ENCODE measurements at regions not wholly inside any gene's neighbourhood (a gene's known extent, or its start where the extent isn't known, plus 50 kb on each side); places are given as distances from the start of the nearest gene placed in this dataset.

DNA sequence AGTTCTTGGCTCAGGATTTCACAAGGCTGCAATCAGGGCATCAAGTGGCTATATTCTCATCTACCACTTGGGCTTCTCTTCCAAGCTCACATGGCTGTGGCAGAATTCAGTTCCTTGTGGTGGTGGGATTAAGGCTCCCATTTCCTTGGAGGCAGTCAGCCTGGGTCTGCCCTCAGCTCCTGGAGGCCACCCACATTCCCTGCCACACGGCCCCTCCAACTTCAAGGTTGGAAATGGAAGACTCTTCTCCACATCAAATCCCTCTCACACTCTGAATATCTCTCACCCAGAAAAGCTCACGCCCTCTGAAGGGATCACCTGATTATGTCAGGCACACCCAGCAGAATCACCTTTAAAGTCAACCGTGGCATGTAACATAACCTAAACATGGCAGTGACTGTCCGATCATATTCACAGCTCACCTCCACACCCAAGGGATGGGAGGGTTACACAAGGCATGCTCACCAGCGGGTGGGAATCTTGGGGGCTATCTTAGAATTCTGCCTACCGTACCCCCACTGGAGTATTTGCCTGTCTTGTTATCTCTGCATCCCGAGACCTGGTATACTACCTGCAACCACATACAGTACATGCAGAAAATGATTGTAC is 256.2 kb upstream of the KLHL29 start:
- DNase-seq = no peak

- no peak for DNase-seq
Measured at GRCh38 chr2:23131066-23131575, 253.9 kb upstream of the KLHL29 start.

- DNase-seq = no peak
Measured at GRCh38 chr2:23132000-23132399, 253.0 kb upstream of the KLHL29 start.

DNA sequence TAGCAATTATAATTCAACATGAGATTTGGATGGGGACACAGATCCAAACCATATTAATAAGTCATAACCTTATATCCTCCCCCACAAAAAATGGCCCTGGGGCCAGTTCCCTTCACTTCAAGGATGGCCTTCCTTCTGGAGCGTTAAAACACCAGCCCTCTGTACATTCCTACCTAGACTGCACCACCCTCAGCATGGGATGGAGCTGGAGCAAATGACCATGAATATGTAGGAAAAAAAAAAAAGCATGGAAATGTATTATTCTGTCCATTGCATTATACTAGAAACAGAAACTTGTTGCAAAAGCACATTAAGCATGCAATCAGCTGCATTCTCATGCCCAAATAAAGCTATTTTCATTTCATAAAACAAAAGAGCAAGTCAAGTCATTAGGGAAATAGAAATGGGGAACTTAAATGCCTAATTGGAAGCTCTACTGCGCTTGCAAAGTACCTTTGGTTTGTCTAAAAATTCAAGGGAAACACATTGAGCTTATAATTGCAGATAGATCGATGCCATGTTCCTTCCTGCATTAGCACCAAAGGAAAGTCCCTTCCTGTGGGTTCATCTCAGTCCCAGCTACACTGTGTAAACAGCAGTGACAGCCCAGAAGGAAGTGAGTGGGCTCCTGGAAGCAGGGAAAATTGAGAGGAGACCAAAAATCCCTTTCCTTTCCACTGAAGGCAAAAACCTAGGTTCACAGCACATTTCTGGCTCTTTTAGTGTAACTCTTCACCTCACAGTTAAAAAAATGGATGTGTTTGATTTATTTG is 252.0 kb upstream of the KLHL29 start:
- no peak for DNase-seq

GRCh38 chr2:23134726-23135125 is 250.3 kb upstream of the KLHL29 start:
- DNase-seq = no peak

DNA sequence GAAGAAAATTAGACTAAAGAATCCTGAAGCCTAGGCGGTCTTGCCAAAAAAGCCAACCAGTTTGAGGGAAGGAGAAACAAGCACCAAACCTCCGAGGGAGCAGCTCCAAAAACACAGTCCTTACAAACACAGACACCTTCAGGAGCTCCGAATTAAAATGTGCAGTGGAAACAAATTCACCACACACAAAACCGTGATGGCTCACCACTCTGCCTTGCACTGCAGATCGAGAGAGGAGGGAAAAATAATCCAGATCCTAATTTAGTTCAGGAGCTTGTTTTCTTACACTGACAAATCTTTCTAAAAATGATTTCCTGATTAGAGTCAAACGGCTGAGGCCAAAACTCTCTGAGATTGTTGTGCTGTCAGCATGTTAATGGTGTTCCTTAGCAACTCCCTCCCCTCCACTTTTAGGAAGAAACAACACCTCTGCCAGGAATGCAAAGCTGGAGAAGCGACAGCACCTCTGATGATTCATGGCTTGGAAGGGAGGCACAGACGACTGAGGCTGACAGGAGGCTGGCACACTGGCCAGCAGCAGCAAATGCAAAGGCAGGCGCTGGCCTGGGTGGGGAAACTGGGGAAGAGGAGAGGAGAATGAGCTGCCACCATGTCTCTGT is 249.4 kb upstream of the KLHL29 start:
- peak; percentile 52 for DNase-seq

GRCh38 chr2:23137166-23137565 is 247.8 kb upstream of the KLHL29 start:
- no peak for DNase-seq

DNA sequence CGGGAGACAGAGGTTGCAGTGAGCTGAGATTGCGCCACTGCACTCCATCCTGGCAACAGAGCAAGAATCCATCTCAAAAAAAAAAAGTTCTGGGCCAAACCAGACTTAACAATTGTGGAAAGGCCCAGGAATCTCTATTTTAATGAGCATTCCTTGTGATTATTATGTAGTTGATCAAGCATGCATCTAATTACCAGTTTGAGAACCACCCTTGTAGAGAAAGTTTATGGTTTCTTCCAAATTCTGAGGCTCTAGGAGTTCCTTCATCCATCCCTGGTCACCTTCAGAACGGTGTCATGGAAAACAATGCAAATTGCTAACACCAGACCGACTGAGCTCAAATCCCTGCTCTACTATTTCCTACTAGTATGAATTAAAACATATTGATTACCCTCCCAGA is 246.3 kb upstream of the KLHL29 start:
- DNase-seq = no peak

- no peak for DNase-seq
Measured at GRCh38 chr2:23145460-23145859, 239.5 kb upstream of the KLHL29 start.

- no peak for DNase-seq
Measured at GRCh38 chr2:23146011-23146410, 239.0 kb upstream of the KLHL29 start.

GRCh38 chr2:23148342-23148741 is 236.6 kb upstream of the KLHL29 start:
- DNase-seq = no peak

DNA sequence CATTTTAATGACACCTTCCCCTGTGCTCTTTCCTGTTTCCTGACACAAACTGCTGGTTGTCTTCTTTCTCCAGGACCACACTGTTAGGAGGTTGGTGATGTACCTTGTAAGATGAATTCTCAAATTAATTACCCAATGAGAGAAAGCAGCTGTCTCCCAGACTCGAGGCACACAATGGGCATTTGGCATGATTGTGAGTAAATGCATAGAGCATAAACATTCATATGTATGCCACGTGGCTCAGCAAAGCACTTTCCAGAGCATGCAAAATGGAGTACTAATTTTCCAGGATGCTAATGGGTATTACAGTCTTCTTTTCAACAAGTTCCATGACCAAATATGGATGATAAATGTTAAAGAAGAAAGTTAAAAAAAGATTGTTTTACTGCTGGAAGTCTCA is 235.2 kb upstream of the KLHL29 start:
- no peak for DNase-seq

- DNase-seq = no peak
Measured at GRCh38 chr2:23153484-23153883, 231.5 kb upstream of the KLHL29 start.

GRCh38 chr2:23155022-23155421 is 230.0 kb upstream of the KLHL29 start:
- DNase-seq = no peak

- DNase-seq = no peak
Measured at GRCh38 chr2:23157812-23158211, 227.2 kb upstream of the KLHL29 start.

- no peak for DNase-seq
Measured at GRCh38 chr2:23158306-23158705, 226.7 kb upstream of the KLHL29 start.

- DNase-seq = no peak
Measured at GRCh38 chr2:23159746-23160405, 225.1 kb upstream of the KLHL29 start.

DNA sequence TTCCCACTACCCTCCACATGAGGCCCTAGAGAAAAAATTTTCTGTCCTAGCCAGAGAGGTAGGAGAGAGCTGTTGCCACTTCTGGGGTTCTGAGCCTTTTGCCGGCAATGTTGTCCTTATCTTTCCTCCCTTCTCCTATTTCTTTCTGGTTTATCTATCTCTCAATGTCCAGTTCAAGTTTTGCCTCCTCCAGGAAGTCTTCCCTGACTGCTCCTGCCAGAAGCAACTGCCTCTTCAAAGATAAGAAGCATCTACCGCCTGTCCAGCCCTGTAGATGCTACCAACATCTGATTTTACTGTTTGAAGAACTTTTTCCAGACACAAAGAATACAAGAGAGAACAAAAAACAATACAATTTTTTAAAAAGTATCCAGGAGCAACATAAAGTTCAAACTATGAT is 220.8 kb upstream of the KLHL29 start:
- DNase-seq = no peak

- no peak for DNase-seq
Measured at GRCh38 chr2:23169896-23170295, 215.1 kb upstream of the KLHL29 start.

GRCh38 chr2:23171108-23171507 is 213.9 kb upstream of the KLHL29 start:
- DNase-seq = no peak

- DNase-seq = no peak
Measured at GRCh38 chr2:23178396-23178795, 206.6 kb upstream of the KLHL29 start.

- DNase-seq = no peak
Measured at GRCh38 chr2:23183733-23184132, 201.2 kb upstream of the KLHL29 start.

GRCh38 chr2:23198316-23199114 is 186.5 kb upstream of the KLHL29 start:
- DNase-seq = no peak

Data from femur (tissue), 1 donor.